HG02588 (cell line): ENCODE measurements at regions not wholly inside any gene's neighbourhood (a gene's known extent, or its start where the extent isn't known, plus 50 kb on each side); places are given as distances from the start of the nearest gene placed in this dataset.
A peak's percentile ranks its signal among the peaks of the same experiment; 100 is the strongest.
"Not testable (repeated sequence)": the region's sequence is repeated elsewhere in the genome, so short reads cannot be mapped to it uniquely, and the experiment has no call there.

Experiments
- ATAC-seq: cut with Tn5 transposase; IDR thresholded peaks from one replicate; pipeline ENCODE4 v1.9.1; 2021; ENCODE audit warnings: mild to moderate bottlenecking, moderate library complexity; ENCODE audit not compliant: unreplicated experiment

- ATAC-seq = peak; percentile 88
Measured at GRCh38 chr2:67616749-67617148, 219.6 kb downstream of the ETAA1 start.

- no peak for ATAC-seq
Measured at GRCh38 chr2:67619204-67619603, 222.1 kb downstream of the ETAA1 start.

GRCh38 chr2:67623741-67624140 lies 226.6 kb downstream of the ETAA1 start:
- not testable (repeated sequence) for ATAC-seq

GRCh38 chr2:67625178-67625577 lies 228.0 kb downstream of the ETAA1 start:
- ATAC-seq = no peak

- ATAC-seq = no peak
Measured at GRCh38 chr2:67625690-67626475, 228.8 kb downstream of the ETAA1 start.

GRCh38 chr2:67626656-67627055 lies 229.5 kb downstream of the ETAA1 start:
- no peak for ATAC-seq

- ATAC-seq = no peak
Measured at GRCh38 chr2:67627456-67628207, 230.5 kb downstream of the ETAA1 start.

- ATAC-seq = no peak
Measured at GRCh38 chr2:67628892-67629291, 231.8 kb downstream of the ETAA1 start.

- ATAC-seq = no peak
Measured at GRCh38 chr2:67631483-67631882, 234.3 kb downstream of the ETAA1 start.

- no peak for ATAC-seq
Measured at GRCh38 chr2:67633212-67633856, 236.2 kb downstream of the ETAA1 start.

GRCh38 chr2:67638146-67638545 lies 241.0 kb downstream of the ETAA1 start:
- ATAC-seq = no peak

GRCh38 chr2:67641312-67642045 lies 244.3 kb downstream of the ETAA1 start:
- no peak for ATAC-seq

GRCh38 chr2:67642046-67642382 lies 244.9 kb downstream of the ETAA1 start:
- no peak for ATAC-seq

- ATAC-seq = no peak
Measured at GRCh38 chr2:67642961-67643360, 245.8 kb downstream of the ETAA1 start.

- no peak for ATAC-seq
Measured at GRCh38 chr2:67645280-67646138, 248.4 kb downstream of the ETAA1 start.

GRCh38 chr2:67646714-67647333 lies 249.7 kb downstream of the ETAA1 start:
- ATAC-seq = no peak

GRCh38 chr2:67649331-67650261 lies 252.5 kb downstream of the ETAA1 start:
- ATAC-seq = no peak

- no peak for ATAC-seq
Measured at GRCh38 chr2:67650291-67651133, 253.4 kb downstream of the ETAA1 start.
